ENCODE measurements at regions not wholly inside any gene's neighbourhood (a gene's known extent, or its start where the extent isn't known, plus 50 kb on each side); places are given as distances from the start of the nearest gene placed in this dataset.
"Not testable (repeated sequence)": the region's sequence is repeated elsewhere in the genome, so short reads cannot be mapped to it uniquely, and the experiment has no call there.

- no peak for DNase-seq
These were observed 90.1 kb upstream of the CPSF6 start for GRCh38 chr12:69149270-69149669.

GRCh38 chr12:69150083-69150795 lies 89.1 kb upstream of the CPSF6 start:
- DNase-seq = no peak

- DNase-seq = no peak
These were observed 88.6 kb upstream of the CPSF6 start for GRCh38 chr12:69150796-69151127.

- DNase-seq = peak; percentile 18
These were observed 88.1 kb upstream of the CPSF6 start for GRCh38 chr12:69151254-69151764.

DNA sequence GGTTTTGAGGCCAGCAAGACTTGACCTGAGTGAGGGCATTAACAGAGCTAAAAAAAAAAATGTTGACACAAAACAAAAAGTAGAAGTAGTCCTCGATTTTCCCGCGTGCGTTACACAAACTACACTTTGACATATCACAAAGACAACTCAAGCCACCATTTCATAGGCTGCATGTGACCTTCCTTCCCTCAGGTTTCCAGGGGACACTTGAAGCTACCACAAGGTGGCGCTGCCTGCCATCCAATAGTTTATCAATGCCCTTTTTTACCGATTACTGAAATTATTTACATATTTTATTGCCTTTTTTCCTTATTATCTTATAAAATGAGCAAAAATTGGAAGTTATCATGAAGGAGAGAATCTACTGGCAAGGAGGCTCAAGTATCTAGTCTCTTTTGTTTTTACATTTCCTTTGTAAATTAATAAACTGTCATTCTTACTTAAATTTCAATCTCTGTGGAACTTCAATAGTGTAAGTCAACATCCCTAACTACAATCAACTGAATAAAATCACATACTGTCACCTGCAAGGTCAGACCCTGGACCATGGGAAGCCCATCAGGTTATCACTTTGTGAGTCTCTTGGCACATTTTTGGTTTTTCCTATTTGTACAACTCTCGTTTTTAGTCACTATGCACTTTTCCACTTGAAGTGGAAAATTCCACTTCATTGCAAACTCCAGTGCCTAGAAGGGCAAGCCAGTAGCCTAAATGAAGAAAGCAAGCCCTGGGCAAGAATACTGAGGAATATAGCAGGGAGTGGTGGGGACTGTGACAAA lies 84.6 kb upstream of the CPSF6 start:
- peak; percentile 51 for DNase-seq

GRCh38 chr12:69157023-69157655 lies 82.2 kb upstream of the CPSF6 start:
- DNase-seq = peak; percentile 77

- peak; percentile 10 for DNase-seq
These were observed 77.5 kb upstream of the CPSF6 start for GRCh38 chr12:69161829-69162228.

- DNase-seq = no peak
These were observed 75.5 kb upstream of the CPSF6 start for GRCh38 chr12:69163681-69164362.

DNA sequence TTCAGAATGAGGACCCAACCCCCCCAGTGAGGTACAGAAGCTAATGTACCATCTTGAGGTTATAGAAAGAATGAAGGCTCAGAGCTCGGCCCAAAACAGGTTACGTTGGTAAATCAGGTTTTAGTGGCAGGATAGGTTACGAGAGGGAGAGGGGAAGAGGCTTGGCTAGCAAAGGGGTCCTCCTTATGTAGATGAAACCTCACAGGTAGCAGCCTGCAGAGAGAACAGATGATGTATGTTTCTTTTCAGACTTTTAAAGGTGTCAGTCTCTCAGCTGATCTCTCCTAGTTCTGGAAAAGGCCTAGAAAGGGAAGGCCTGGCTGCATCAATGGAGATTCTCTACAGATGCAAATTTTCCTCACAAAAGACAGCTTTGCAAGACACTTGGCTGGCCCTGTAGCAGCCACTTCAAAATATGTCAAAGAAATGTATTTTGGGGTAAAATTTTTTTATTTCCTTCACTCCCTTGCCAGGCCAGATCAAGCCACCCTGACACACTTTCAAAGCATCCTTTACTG lies 71.7 kb upstream of the CPSF6 start:
- DNase-seq = no peak

DNA sequence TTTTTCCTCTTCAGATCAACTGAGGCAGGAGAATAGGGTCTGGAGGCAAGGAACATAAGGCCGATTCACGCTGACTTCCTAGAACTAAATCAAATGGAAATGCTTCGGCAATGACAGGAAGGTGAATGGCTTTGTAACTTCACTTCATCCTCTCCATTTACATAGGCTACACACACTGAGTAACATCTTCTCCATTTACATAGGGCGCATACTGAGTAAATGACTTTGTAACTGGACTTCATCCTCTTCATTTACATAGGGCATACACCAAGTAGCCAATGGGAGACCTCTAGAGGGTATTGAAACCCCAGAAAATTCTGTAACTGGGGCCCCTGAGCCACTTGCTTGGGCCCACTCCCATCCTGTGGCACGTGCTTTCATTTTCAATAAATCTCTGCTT lies 71.0 kb upstream of the CPSF6 start:
- no peak for DNase-seq

DNA sequence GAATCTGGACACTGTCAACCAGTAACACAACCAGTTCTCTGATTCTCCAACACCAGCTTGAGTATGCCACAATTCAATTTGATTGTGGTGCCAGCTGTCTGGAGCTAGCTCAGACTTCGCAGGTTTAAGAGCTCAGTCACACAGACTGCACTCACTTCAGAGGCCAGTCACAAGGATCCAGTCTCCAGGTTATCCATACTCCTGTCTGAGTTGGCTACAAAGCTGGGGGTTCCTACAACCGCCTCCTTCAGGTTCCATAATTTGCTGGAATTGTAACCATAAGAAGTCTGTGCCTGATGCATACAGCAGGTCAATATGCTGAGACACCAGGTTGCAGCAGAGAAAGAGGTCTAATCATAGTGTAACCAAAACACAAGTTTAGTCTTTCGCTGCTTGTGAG lies 70.5 kb upstream of the CPSF6 start:
- no peak for DNase-seq

DNA sequence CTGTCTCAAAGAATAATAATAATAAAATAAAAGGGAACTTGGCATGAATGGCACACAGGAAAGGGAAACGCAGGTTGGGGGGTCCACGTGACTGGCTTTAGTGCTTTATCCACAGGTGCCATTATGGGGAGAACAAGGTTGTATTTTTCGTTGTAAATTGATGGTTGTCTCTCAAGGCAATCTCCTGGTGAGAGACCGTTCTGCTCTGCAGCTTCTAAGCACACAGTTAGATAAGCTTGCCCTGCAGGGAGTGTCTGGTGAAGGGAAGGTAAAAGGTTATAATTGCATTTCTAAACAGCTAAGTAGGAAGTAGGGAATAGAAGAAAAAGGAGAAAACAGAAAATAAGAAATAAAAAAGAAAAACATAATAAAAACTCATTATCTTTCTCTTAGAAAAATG lies 69.1 kb upstream of the CPSF6 start:
- DNase-seq = no peak

DNA sequence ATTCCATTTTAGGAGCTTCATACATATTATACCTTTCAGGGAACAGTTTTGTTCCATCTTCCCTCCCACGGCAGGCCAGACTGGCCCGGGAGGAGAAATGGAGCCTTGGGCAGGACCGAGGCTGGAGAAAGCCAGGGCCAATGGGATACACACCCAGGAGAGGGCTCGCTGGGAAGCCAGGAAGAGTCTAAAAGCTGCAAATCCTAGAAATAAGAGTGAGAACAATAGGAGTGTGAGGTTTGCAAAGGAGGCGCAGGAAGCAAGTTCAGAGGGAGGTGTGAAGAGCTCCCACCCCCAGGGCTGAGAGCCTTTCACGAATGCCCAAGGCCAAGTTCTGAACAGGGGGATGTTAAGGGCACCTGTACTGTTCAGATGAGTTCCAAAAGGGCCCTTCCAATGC lies 67.5 kb upstream of the CPSF6 start:
- no peak for DNase-seq

DNA sequence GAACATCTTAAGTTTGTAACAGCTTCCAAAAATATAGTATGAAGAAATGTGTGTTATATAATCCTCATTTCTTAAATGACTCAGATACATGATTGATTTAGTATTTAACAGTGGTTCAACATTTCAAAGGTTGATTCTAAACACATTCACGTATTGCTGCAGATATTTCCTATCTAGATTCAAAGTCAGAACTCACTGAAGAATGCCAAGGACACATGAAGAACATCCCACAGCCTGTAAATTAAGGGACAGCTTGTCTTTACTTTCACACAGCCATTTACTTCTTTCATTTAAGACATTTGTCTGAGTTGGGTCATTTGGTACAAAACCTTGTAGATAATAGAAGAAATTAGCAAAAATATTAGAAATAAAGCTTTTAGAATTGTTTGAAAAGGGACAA lies 66.9 kb upstream of the CPSF6 start:
- no peak for DNase-seq

DNA sequence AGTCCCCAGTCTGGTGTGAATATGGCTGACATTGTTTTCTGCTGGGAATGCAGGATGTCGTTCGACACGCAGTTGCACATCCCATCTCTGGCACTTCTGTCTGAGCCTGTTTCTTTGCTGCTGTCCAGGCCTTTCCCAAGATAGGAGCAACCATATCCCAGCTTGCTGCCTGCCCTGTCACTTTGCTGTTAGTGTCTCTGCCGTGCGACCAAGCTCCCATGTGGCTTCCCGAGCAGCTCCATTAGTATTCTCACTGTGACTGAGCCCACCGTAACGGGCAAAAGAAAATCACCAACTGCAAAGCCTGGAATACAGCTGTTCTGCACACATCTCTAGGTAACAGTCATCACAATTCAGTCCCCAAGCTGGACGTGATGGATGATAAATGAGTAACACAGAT lies 66.0 kb upstream of the CPSF6 start:
- DNase-seq = no peak

DNA sequence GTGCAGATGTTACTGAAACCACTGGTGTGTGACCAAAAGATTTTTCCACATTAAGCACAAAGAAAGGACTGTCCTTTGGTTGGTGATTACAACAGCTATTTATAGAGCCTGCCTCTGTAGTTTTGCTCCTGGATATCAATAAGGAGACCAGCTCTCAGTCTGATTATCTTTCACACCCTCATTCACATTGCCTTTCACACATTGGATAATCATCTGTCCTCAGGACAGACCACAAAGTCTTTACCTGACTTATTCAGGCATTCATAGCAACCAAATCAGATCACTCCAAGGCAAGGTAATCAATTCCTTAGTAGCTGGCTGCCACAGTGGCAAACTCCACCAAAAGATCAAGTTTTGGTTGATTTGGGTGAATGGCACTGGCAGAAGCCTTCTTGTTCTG lies 59.6 kb upstream of the CPSF6 start:
- DNase-seq = no peak

DNA sequence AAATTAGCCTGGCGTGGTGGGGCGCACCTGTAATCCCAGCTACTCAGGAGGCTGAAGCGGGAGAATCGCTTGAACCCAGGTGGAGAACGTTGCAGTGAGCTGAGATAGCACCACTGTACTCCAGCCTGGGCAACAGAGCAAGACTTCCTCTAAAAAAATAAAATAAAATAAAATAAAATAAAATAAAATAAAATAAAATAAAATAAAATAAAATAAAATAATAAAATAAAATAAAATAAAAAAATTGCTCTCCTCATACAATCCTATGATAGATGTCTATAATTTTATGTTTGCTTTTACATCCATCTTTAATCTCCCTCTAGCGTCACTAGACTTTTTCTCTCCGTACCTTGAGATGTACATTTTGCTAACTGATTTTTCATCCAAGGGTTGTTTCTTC lies 51.8 kb upstream of the CPSF6 start:
- DNase-seq = not testable (repeated sequence)

GRCh38 chr12:69189378-69189978 lies 49.9 kb upstream of the CPSF6 start:
- no peak for DNase-seq
